GM12878 (cell line): ENCODE measurements at regions not wholly inside any gene's neighbourhood (a gene's known extent, or its start where the extent isn't known, plus 50 kb on each side); places are given as distances from the start of the nearest gene placed in this dataset.

Source experiments
- ATAC-seq: fragments of 200-7000 bp; cut with Tn5 transposase; 3 replicates; pipeline ENCODE4 v1.9.1; 2020; ENCODE audit warnings: mild to moderate bottlenecking, moderate library complexity
- BruUV-seq: library from RNA; stranded (reverse); fragments of 400-500 nt; replicated peaks from 2 replicates; lab custom pipeline; 2021; lab: Mats Ljungman, UMichigan
- CTCF ChIA-PET: fragments of 300-600 bp; sonication (Branson Sonifier 250); formaldehyde crosslinking; extraction: SDS; loops from one replicate; lab custom pipeline; 2021; ENCODE audit warnings: inconsistent platforms; lab: Yijun Ruan, JAX
- POLR2A ChIA-PET: fragments of 350-600 bp; formaldehyde crosslinking; extraction: SDS; loops from one replicate; lab custom pipeline; 2021; ENCODE audit warnings: inconsistent platforms; lab: Charles Lee
- RAD21 ChIA-PET: fragments of 300-600 bp; sonication (Branson Sonifier 250); formaldehyde crosslinking; loops from one replicate; lab custom pipeline; 2023; ENCODE audit warnings: antibody characterized with exemption; ENCODE audit not compliant: unreplicated experiment; lab: Charles Lee
- SMC1A ChIA-PET: fragments of 300-600 bp; sonication (Branson Sonifier 250); formaldehyde crosslinking; loops from one replicate; lab custom pipeline; 2023; ENCODE audit not compliant: unreplicated experiment, uncharacterized antibody; lab: Charles Lee
- DNase-seq: peaks from one replicate; pipeline ENCODE4 v3.0.0-alpha.2; 2011; ENCODE audit warnings: low read depth, low spot score
- FAIRE-seq: peaks from 3 replicates; lab custom pipeline; 2011; peaks lifted over from hg19 to GRCh38; lab: Jason Lieb, UNC
- H2AFZ ChIP-seq: 2 replicates; pipeline ENCODE4 v1.6.0; 2011; ENCODE audit warnings: low read depth, low read length, control low read depth; ENCODE audit not compliant: control insufficient read depth
- H3K27ac ChIP-seq: 2 replicates; pipeline ENCODE4 v1.5.1; 2011; ENCODE audit warnings: control low read depth; ENCODE audit not compliant: control insufficient read depth, insufficient read depth
- H3K27me3 ChIP-seq, 2 experiments: replicated peaks in 1 of 2; 2 replicates each; pipeline versions ENCODE4 v1.6.0 to v1.6.1; 2011; ENCODE audit warnings: low read length in 1 of 2; ENCODE audit not compliant: control insufficient read depth in 2 of 2, insufficient read depth in 2 of 2
- H3K36me3 ChIP-seq, 2 experiments: 2 replicates each; pipeline ENCODE4 v1.5.1; 2011; ENCODE audit warnings: low read length in 1 of 2; ENCODE audit not compliant: control insufficient read depth in 2 of 2, insufficient read depth in 2 of 2
- H3K4me1 ChIP-seq: 2 replicates; pipeline ENCODE4 v1.6.1; 2011; ENCODE audit warnings: mild to moderate bottlenecking, low read length, moderate library complexity, mixed read lengths; ENCODE audit not compliant: control insufficient read depth, insufficient read depth
- H3K4me2 ChIP-seq: 2 replicates; pipeline ENCODE4 v1.6.0; 2011; ENCODE audit warnings: control low read depth; ENCODE audit not compliant: control insufficient read depth, insufficient read depth
- H3K4me3 ChIP-seq: fragments of 200-600 bp; sonication (generic); 2 replicates; pipeline ENCODE4 v1.5.1; 2016
- H3K79me2 ChIP-seq: 2 replicates; pipeline ENCODE4 v1.6.0; 2011; ENCODE audit warnings: low read length; ENCODE audit not compliant: control insufficient read depth, insufficient read depth
- H3K9ac ChIP-seq: 2 replicates; pipeline ENCODE4 v1.8.0; 2011; ENCODE audit warnings: low read length, control low read depth, mixed read lengths; ENCODE audit not compliant: control insufficient read depth, insufficient read depth
- H3K9me3 ChIP-seq: replicated peaks from 3 replicates; pipeline ENCODE4 v1.5.1; 2011; ENCODE audit warnings: mild to moderate bottlenecking, low read length; ENCODE audit not compliant: control insufficient read depth, insufficient read depth
- H4K20me1 ChIP-seq: 2 replicates; pipeline ENCODE4 v1.6.0; 2011; ENCODE audit not compliant: control insufficient read depth, insufficient read depth
- HDAC6 ChIP-seq: fragments of 200-600 bp; sonication (generic); IDR thresholded peaks from one replicate; pipeline ENCODE4 v1.8.0; 2017; ENCODE audit warnings: antibody characterized with exemption; ENCODE audit not compliant: unreplicated experiment
- MLLT1 ChIP-seq: fragments of 450-650 bp; IDR thresholded peaks from 2 replicates; pipeline ENCODE4 v1.6.1; 2016; ENCODE audit warnings: mild to moderate bottlenecking
- MTA3 ChIP-seq: IDR thresholded peaks from 2 replicates; pipeline ENCODE4 v1.6.1; 2012; ENCODE audit warnings: low read length, inconsistent platforms, borderline replicate concordance
- NBN ChIP-seq: fragments of 450-650 bp; IDR thresholded peaks from 2 replicates; pipeline ENCODE4 v1.6.1; 2016
- NFXL1 ChIP-seq: fragments of 450-650 bp; IDR thresholded peaks from 2 replicates; pipeline ENCODE4 v1.6.1; 2017; ENCODE audit warnings: antibody characterized with exemption, mild to moderate bottlenecking, borderline replicate concordance
- NFYA ChIP-seq: IDR thresholded peaks from 2 replicates; pipeline ENCODE4 v1.6.1; 2011; ENCODE audit warnings: low read depth, mild to moderate bottlenecking, low read length, improper control_type of control experiment, borderline replicate concordance
- NFYB ChIP-seq: IDR thresholded peaks from 2 replicates; pipeline ENCODE4 v1.6.1; 2011; ENCODE audit warnings: low read depth, mild to moderate bottlenecking, low read length, improper control_type of control experiment, moderate library complexity; ENCODE audit not compliant: insufficient read depth
- POU2F2 ChIP-seq: IDR thresholded peaks from 3 replicates; pipeline ENCODE4 v1.6.1; 2011; ENCODE audit warnings: low read depth, mild to moderate bottlenecking, low read length, borderline replicate concordance
- RELA ChIP-seq: fragments of 450-650 bp; IDR thresholded peaks from 2 replicates; pipeline ENCODE4 v1.8.0; 2014; ENCODE audit warnings: borderline replicate concordance; ENCODE audit not compliant: partially characterized antibody
- REST ChIP-seq: IDR thresholded peaks from 2 replicates; pipeline ENCODE4 v1.6.1; 2012; ENCODE audit warnings: mild to moderate bottlenecking, low read depth, low read length
- SMARCA5 ChIP-seq: fragments of 450-650 bp; IDR thresholded peaks from 2 replicates; pipeline ENCODE4 v1.6.1; 2017; ENCODE audit warnings: mild to moderate bottlenecking
- SREBF1 ChIP-seq: IDR thresholded peaks from 2 replicates; pipeline ENCODE4 v1.6.1; 2012; ENCODE audit warnings: mild to moderate bottlenecking, low read length
- SREBF2 ChIP-seq: IDR thresholded peaks from 2 replicates; pipeline ENCODE4 v1.6.1; 2012; ENCODE audit warnings: mild to moderate bottlenecking, low read length
- SRF ChIP-seq, 2 experiments: IDR thresholded peaks; 2 replicates each; pipeline ENCODE4 v1.6.1; 2011; ENCODE audit warnings: low read depth in 2 of 2, low read length in 2 of 2, mild to moderate bottlenecking in 1 of 2, moderate library complexity in 1 of 2
- TCF3 ChIP-seq: IDR thresholded peaks from 2 replicates; pipeline ENCODE4 v1.6.1; 2012; ENCODE audit warnings: low read depth, mild to moderate bottlenecking, low read length, borderline replicate concordance; ENCODE audit not compliant: insufficient read depth
- ZNF592 ChIP-seq: fragments of 450-650 bp; IDR thresholded peaks from 2 replicates; pipeline ENCODE4 v1.6.1; 2017; ENCODE audit warnings: mild to moderate bottlenecking, moderate library complexity
- WGBS: methylation state at CpG from one replicate; pipeline ENCODE4 v1.1.6; 2016; ENCODE audit warnings: low lambda C conversion rate; ENCODE audit not compliant: insufficient replicate concordance, insufficient coverage; ENCODE audit errors: missing lambda C conversion rate; 5-methylcytosine and 5-hydroxymethylcytosine counted together
- in situ Hi-C: fragments of 300-500 bp; cut with MboI; formaldehyde crosslinking; loops from 9 replicates; pipeline ENCODE4 v1.14.3; 2018; ENCODE audit warnings: mixed read lengths
- intact Hi-C: fragments of 100-400 bp; cut with micrococcal nuclease; formaldehyde crosslinking; loops from one replicate; pipeline ENCODE4 v1.14.2; 2022; ENCODE audit not compliant: unreplicated experiment

GRCh38 chr6:40849546-40849945 is 189.5 kb downstream of the UNC5CL start:
- Histone ChIP-seq H3K9ac (no peak overlapping the region), H3K4me2 (no peak overlapping the region), H3K9me3 (no peaks in the 10 kb centered on the region), H3K4me1 (no peaks in the 10 kb centered on the region), H2AFZ (no peak overlapping the region), H3K79me2 (no peaks in the 10 kb centered on the region), H3K27ac (no peak overlapping the region), H3K36me3 (no peaks in the 10 kb centered on the region), H3K27me3 (peaks cover 0 to 2% of the 10 kb centered on the region in 2 experiments; a peak in 1 of 4 replicates), H4K20me1 (no peaks in the 10 kb centered on the region), H3K4me3 (no peak overlapping the region)
- no peak for DNase-seq
- POLR2A ChIA-PET = no interaction called here
- 56% methylated on average over 3 of the region's 3 CpGs for WGBS
- SMC1A ChIA-PET = no interaction called here
- ATAC-seq = no peak
- BruUV-seq = no TSS peak
- FAIRE-seq = no peak
- RAD21 ChIA-PET = no interaction called here
- CTCF ChIA-PET = interaction anchor here (1.1 kb wide), 1 partner anchor 27 kb away, joined by 3 read pairs; no protein-coding TSS in a partner anchor
- in situ Hi-C loops (no loop called here), intact Hi-C loops (loop anchor here (5.0 to 10.0 kb wide), 3 partner anchors 177 to 1502 kb away; no protein-coding TSS in a partner anchor)
- TF ChIP-seq POU2F2 (no peak), MLLT1 (no peak), HDAC6 (no peak), SMARCA5 (no peak), NFYB (no peak), SREBF1 (no peak), NFYA (no peak), ZNF592 (no peak), REST (no peak), SRF (IDR thresholded peaks at IDR 0.05; ENCODE audit: low read depth in 2 of 2, low read length in 2 of 2) (no peak), SREBF2 (no peak), NFXL1 (no peak), RELA (no peak), TCF3 (no peak), MTA3 (no peak), NBN (no peak)
